ENCODE measurements at regions not wholly inside any gene's neighbourhood (a gene's known extent, or its start where the extent isn't known, plus 50 kb on each side); places are given as distances from the start of the nearest gene placed in this dataset.

GRCh38 chr4:131419147-131419546 lies 1729.9 kb upstream of the PCDH10 start:
- no peak for DNase-seq
- ATAC-seq (ENCODE audit: insufficient read depth, low FRiP score): no peak
- no peak overlapping the region for H3K9ac ChIP-seq (ENCODE audit: insufficient read depth in 1 of 2, low read length in 2 of 2)
- WGBS, 2 donors: 70 to 81% methylated on average over 3 of the region's 3 CpGs
- H3K27me3 ChIP-seq (ENCODE audit: control insufficient read depth in 3 of 3, insufficient read depth in 3 of 3, low read length in 2 of 3): no peaks in the 10 kb centered on the region
- H3K4me1 ChIP-seq (ENCODE audit: control insufficient read depth in 5 of 5, insufficient read depth in 5 of 5, low read length in 5 of 5): no peaks in the 10 kb centered on the region
- H3K4me3 ChIP-seq: no peak overlapping the region
- H3K9me3 ChIP-seq (ENCODE audit: control insufficient read depth in 4 of 4, insufficient read depth in 3 of 4, low read length in 3 of 4): peaks cover 0 to 8% (median 3%) of the 10 kb centered on the region in 4 donors
- H3K27ac ChIP-seq (ENCODE audit: low read depth in 1 of 2, low read length in 1 of 2): no peak overlapping the region
- H3K36me3 ChIP-seq (ENCODE audit: control insufficient read depth in 4 of 4, insufficient read depth in 4 of 4, low read length in 4 of 4): no peaks in the 10 kb centered on the region
- TF ChIP-seq, protein P1, sequence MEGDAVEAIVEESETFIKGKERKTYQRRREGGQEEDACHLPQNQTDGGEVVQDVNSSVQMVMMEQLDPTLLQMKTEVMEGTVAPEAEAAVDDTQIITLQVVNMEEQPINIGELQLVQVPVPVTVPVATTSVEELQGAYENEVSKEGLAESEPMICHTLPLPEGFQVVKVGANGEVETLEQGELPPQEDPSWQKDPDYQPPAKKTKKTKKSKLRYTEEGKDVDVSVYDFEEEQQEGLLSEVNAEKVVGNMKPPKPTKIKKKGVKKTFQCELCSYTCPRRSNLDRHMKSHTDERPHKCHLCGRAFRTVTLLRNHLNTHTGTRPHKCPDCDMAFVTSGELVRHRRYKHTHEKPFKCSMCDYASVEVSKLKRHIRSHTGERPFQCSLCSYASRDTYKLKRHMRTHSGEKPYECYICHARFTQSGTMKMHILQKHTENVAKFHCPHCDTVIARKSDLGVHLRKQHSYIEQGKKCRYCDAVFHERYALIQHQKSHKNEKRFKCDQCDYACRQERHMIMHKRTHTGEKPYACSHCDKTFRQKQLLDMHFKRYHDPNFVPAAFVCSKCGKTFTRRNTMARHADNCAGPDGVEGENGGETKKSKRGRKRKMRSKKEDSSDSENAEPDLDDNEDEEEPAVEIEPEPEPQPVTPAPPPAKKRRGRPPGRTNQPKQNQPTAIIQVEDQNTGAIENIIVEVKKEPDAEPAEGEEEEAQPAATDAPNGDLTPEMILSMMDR (IDR thresholded peaks at IDR 0.05; ENCODE audit: control extremely low read depth, extremely low read depth): no peak

DNA sequence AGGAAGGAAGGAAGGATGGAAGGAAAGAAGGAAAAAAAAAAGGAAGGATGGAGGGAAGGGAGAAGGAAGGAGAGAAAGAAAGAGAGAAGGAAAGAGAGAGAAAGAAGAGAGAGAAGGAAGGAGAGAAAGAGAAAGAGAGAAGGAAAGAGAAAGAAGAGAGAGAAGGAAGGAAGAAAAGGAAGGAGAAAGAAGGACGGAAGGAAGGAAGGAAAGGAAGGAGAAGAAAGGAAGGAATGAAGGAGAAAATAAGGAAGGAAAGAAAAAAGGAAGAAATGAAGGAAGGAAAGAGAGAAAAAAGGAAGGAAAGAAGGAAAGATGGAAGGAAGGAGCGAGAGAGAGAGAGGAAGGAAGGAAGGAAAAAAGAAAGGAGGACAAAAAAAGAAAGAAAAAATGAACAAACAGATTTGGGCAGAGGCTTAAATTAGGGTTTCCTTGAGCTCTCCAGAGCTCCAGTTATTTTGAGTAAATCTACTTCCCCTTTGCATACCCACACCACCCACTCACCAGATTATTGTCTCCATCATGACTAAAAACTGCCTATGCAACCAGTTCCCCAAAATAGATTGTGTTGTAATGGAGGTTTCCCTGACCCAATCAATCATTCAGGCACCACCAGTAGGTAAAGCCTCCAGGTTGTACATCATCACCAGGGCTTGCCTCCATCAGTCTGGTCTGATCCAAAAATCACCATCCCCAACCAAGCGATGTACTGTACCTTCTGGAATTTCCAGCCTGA lies 1722.9 kb upstream of the PCDH10 start:
- no peak for ATAC-seq (ENCODE audit: insufficient read depth, low FRiP score)
- WGBS, 2 donors: 81 to 88% methylated on average over 3 of the region's 3 CpGs
- Histone ChIP-seq H3K9me3 (ENCODE audit: control insufficient read depth in 4 of 4, insufficient read depth in 3 of 4, low read length in 3 of 4) (peaks cover 0 to 2% (median 0%) of the 10 kb centered on the region in 4 donors), H3K4me3 (no peak overlapping the region), H3K27me3 (ENCODE audit: control insufficient read depth in 3 of 3, insufficient read depth in 3 of 3, low read length in 2 of 3) (no peaks in the 10 kb centered on the region), H3K27ac (ENCODE audit: low read depth in 1 of 2, low read length in 1 of 2) (no peak overlapping the region), H3K36me3 (ENCODE audit: control insufficient read depth in 4 of 4, insufficient read depth in 4 of 4, low read length in 4 of 4) (no peaks in the 10 kb centered on the region), H3K9ac (ENCODE audit: insufficient read depth in 1 of 2, low read length in 2 of 2) (no peak overlapping the region), H3K4me1 (ENCODE audit: control insufficient read depth in 5 of 5, insufficient read depth in 5 of 5, low read length in 5 of 5) (no peaks in the 10 kb centered on the region)
- TF ChIP-seq, protein P1 (IDR thresholded peaks at IDR 0.05; ENCODE audit: control extremely low read depth, extremely low read depth): no peak
- no peak for DNase-seq

- no peaks in the 10 kb centered on the region for H3K27me3 ChIP-seq (ENCODE audit: control insufficient read depth in 3 of 3, insufficient read depth in 3 of 3, low read length in 2 of 3)
- 43 to 93% methylated on average over 2 of the region's 2 CpGs for WGBS, 2 donors
- DNase-seq: no peak
- no peaks in the 10 kb centered on the region for H3K36me3 ChIP-seq (ENCODE audit: control insufficient read depth in 4 of 4, insufficient read depth in 4 of 4, low read length in 4 of 4)
- TF ChIP-seq, protein P1 (IDR thresholded peaks at IDR 0.05; ENCODE audit: control extremely low read depth, extremely low read depth): no peak
- H3K27ac ChIP-seq (ENCODE audit: low read depth in 1 of 2, low read length in 1 of 2): no peak overlapping the region
- no peaks in the 10 kb centered on the region for H3K4me1 ChIP-seq (ENCODE audit: control insufficient read depth in 5 of 5, insufficient read depth in 5 of 5, low read length in 5 of 5)
- H3K9ac ChIP-seq (ENCODE audit: insufficient read depth in 1 of 2, low read length in 2 of 2): no peak overlapping the region
- H3K9me3 ChIP-seq (ENCODE audit: control insufficient read depth in 4 of 4, insufficient read depth in 3 of 4, low read length in 3 of 4): peaks cover 0 to 2% (median 0%) of the 10 kb centered on the region in 4 donors
- ATAC-seq (ENCODE audit: insufficient read depth, low FRiP score): no peak
- H3K4me3 ChIP-seq: no peak overlapping the region
Measured at GRCh38 chr4:131427000-131427399, 1722.1 kb upstream of the PCDH10 start.

GRCh38 chr4:131430302-131430701 lies 1718.8 kb upstream of the PCDH10 start:
- ATAC-seq (ENCODE audit: insufficient read depth, low FRiP score) (no peak), DNase-seq (no peak)
- H3K4me1 ChIP-seq (ENCODE audit: control insufficient read depth in 5 of 5, insufficient read depth in 5 of 5, low read length in 5 of 5): no peaks in the 10 kb centered on the region
- H3K9ac ChIP-seq (ENCODE audit: insufficient read depth in 1 of 2, low read length in 2 of 2): no peak overlapping the region
- TF ChIP-seq, protein P1 (IDR thresholded peaks at IDR 0.05; ENCODE audit: control extremely low read depth, extremely low read depth): no peak
- H3K4me3 ChIP-seq: no peak overlapping the region
- H3K9me3 ChIP-seq (ENCODE audit: control insufficient read depth in 4 of 4, insufficient read depth in 3 of 4, low read length in 3 of 4): peaks cover 0 to 2% (median 0%) of the 10 kb centered on the region in 4 donors
- H3K27ac ChIP-seq (ENCODE audit: low read depth in 1 of 2, low read length in 1 of 2): no peak overlapping the region
- no peaks in the 10 kb centered on the region for H3K36me3 ChIP-seq (ENCODE audit: control insufficient read depth in 4 of 4, insufficient read depth in 4 of 4, low read length in 4 of 4)
- 67 to 82% methylated on average over 3 of the region's 3 CpGs for WGBS, 2 donors
- H3K27me3 ChIP-seq (ENCODE audit: control insufficient read depth in 3 of 3, insufficient read depth in 3 of 3, low read length in 2 of 3): no peaks in the 10 kb centered on the region

All from lung (tissue), 11 donors.